Ovary (tissue), 3 donors: ENCODE measurements at regions not wholly inside any gene's neighbourhood (a gene's known extent, or its start where the extent isn't known, plus 50 kb on each side); places are given as distances from the start of the nearest gene placed in this dataset.

Source experiments
- CTCF ChIP-seq, 3 donors: fragments of 450-650 bp in 2 of 3; fragments of 200-600 bp in 1 of 3; IDR thresholded peaks; one replicate each; pipeline versions ENCODE4 v1.5.1 to v1.8.0; 2016 to 2022; ENCODE audit warnings: antibody characterized with exemption in 3 of 3, mild to moderate bottlenecking in 1 of 3
- POLR2A ChIP-seq: fragments of 450-650 bp; IDR thresholded peaks from one replicate; pipeline ENCODE4 v1.6.1; 2017; ENCODE audit warnings: antibody characterized with exemption, mild to moderate bottlenecking, moderate library complexity
- donor health status: DM: no; HTN: no; CAD: no.

- no peak for TF ChIP-seq CTCF (IDR thresholded peaks at IDR 0.05)
- TF ChIP-seq POLR2A, result no peak
Observed at GRCh38 chr14:71250347-71250746, 343.1 kb downstream of the PCNX1 start.
